HG02852 (cell line): ENCODE measurements at regions not wholly inside any gene's neighbourhood (a gene's known extent, or its start where the extent isn't known, plus 50 kb on each side); places are given as distances from the start of the nearest gene placed in this dataset.

Source experiments
- ATAC-seq: cut with Tn5 transposase; IDR thresholded peaks from one replicate; pipeline ENCODE4 v1.9.1; 2021; ENCODE audit warnings: mild to moderate bottlenecking, moderate library complexity; ENCODE audit not compliant: unreplicated experiment

DNA sequence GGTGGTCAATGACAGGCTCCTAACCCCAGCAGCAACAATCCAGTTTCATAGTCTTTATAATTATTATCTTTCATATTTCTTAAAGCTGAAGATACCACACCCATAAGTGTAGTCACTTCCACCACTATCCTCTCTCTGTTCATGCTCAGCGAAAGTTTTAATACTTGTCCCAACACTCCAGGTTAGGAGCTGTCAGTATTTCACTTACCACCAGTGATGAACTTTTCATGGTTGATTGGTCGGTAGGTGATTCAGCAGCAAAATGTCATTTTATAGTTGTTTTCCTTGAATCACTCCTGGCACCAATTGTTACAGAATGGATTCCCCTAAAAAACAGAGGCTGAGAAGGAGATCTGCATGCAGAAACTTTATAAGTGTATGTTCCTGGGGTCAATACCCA lies 324.9 kb downstream of the CCDC85A start:
- ATAC-seq = no peak

GRCh38 chr2:56510610-56511009 lies 326.8 kb downstream of the CCDC85A start:
- ATAC-seq = no peak

GRCh38 chr2:56515399-56515798 lies 331.6 kb downstream of the CCDC85A start:
- no peak for ATAC-seq

- ATAC-seq = no peak
Observed at GRCh38 chr2:56519806-56520205, 336.0 kb downstream of the CCDC85A start.

DNA sequence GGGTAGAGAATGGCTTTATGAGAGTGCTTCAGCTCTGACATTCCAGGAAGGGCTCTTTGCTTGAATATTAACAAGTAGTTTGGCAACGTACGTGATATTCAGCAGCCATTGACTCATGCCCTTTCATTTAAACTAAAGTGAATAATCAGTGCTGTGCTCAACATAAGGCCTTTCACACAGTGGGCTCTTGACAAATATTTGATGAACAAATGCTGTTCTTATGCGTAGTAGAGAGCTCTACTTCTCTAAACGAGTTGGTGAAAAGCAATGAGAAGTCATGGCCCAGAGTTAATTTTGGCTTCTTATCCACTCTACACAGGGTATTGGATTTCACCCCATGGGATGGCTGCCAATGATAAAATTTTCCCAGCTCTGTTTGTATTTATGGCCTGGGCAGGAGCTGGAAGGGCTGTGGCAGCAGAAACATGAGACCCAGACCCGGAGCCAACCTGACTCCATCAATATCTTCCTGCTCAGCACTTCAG lies 338.9 kb downstream of the CCDC85A start:
- no peak for ATAC-seq

DNA sequence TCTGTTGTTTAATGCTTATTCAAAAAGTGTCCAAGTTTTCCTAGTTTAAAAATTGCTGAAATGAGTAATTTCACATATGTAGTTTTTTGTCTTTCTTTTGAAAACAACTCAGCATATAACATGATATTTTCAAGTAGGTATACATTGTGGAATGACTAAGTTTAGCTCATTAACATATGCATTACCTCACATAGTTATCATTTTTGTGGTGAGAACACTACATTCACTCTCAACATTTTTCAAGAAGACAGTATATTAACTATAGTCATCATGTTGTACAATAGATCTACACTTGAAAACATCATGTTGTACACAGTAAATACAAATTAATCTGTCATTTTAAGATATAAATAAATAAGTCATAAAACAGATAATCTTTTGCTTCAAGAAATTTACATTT lies 340.0 kb downstream of the CCDC85A start:
- no peak for ATAC-seq

DNA sequence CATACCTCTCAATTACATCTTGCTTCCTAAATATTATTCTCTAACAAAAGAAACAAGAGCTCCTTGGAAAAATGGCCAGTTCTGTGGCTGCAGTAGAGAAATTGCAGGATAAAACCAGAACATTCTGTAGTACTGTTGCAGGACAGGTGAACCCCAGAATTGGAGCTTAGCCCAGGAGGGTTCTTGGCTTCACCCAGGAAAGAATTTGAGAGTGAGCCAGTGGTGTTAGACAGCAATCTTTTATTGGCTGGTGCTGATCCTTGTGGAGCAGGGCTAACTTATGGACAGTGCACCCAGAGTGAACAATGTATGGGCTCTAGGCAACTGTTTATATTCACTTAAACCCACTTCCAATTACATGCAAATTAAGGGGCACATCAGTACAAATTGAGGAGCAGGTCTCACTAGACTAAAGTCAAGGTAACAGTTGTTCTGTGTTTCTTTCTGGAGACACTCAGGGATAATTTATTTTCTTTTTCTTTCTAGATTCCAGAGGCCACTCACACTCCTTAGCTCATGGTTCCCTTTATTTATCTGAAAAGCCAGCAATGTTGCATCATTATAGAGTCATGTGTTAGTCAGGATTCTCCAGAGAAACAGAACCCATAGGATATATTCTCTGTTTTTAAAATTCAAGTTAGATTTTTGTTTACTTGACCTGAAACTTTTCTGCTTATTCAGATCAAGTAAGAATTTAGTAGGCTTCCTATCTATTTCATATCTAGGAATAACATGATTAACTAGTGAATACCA lies 348.1 kb downstream of the CCDC85A start:
- no peak for ATAC-seq

DNA sequence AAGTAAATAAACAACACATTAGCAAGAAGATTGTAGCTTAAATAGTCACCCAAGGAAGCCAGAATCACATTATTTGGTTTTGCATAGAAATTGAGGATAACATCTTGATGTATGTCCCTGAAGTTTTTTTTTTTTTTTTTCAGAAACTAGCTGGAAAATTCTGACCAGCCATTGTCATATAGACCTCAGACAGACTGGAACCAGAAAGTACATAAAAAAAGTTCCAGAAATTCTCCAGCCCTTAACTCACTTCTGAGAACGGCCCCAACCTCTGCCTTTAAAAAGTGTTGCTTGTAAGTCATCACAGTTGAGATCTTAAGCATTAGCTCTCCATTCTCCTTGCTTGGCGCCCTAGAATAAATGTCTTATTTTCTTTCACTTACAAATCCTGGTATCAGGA lies 350.5 kb downstream of the CCDC85A start:
- ATAC-seq = no peak

GRCh38 chr2:56537756-56538155 lies 354.0 kb downstream of the CCDC85A start:
- no peak for ATAC-seq

DNA sequence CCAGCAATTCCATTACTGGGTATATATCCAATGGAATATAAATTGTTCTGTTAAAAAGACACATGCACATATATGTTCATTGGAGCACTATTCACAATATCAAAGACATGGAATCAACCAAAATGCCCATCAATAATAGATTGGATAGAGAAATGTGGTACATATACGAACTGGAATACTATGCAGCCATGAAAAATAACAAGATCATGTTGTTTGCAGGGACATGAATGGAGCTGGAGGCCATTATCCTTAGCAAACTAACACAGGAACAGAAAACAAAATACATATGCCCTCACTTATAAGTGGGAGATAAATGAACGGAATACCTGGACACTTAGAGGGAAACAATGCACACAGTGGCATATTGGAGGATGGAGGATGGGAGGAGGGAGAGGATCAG lies 355.8 kb downstream of the CCDC85A start:
- no peak for ATAC-seq

- ATAC-seq = no peak
Observed at GRCh38 chr2:56540467-56540866, 356.7 kb downstream of the CCDC85A start.

DNA sequence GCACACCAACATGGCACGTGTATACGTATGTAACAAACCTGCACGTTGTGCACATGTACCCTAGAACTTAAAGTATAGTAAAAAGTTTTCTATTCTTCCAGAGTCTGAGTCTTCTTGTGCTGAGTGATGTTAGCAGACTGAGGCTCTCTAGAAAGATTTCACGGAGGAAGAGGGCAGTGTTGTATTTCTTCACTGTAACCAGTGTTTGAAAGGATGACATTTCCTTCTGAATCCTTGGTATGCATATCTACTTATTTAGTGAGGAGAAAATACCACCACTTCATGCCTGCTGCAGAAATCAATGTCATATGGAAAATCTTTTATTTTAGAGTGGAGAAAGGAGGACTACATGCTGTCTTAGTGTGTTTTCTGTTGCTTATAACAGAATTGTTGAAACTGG lies 357.1 kb downstream of the CCDC85A start:
- ATAC-seq = no peak

GRCh38 chr2:56542213-56542612 lies 358.4 kb downstream of the CCDC85A start:
- no peak for ATAC-seq

DNA sequence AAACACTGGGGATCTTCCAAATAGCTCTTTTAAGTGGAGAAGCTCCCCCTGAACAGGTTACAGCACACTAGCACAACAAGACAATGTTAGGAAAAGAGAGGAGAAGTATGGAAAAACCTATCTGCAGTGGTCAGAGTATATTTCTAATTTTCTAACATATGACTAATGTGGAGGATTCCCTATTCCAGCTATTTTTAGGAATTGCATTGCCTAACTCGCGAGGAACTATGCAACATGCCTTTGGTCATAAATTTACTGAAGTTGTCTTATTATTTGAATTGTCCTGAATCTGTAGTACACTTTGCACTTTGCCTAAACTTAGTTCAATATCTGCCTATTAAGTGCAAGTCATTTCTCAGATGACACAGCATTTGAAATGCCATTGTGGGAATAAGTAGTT lies 381.4 kb downstream of the CCDC85A start:
- no peak for ATAC-seq

GRCh38 chr2:56571074-56571473 lies 387.3 kb downstream of the CCDC85A start:
- no peak for ATAC-seq

- no peak for ATAC-seq
Observed at GRCh38 chr2:56576001-56576400, 392.2 kb downstream of the CCDC85A start.

DNA sequence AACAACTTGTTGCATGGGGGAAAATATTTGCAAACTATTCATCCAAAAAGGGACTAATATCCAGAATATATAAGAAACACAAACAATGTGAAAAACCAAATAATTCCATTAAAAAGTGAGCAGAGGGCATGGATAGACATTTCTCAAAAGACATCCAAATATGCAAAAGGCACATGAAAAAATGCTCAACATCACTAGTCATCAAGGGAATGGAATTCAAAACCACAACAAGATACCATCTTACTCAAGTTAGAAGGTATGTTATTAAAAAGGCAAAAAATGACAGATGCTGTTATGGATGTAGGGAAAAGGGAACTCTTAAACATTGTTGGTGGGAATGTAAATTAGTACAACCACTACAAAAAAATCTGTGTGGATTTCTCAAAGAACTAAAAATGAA lies 396.5 kb downstream of the CCDC85A start:
- no peak for ATAC-seq

- no peak for ATAC-seq
Observed at GRCh38 chr2:56582570-56582969, 398.8 kb downstream of the CCDC85A start.

DNA sequence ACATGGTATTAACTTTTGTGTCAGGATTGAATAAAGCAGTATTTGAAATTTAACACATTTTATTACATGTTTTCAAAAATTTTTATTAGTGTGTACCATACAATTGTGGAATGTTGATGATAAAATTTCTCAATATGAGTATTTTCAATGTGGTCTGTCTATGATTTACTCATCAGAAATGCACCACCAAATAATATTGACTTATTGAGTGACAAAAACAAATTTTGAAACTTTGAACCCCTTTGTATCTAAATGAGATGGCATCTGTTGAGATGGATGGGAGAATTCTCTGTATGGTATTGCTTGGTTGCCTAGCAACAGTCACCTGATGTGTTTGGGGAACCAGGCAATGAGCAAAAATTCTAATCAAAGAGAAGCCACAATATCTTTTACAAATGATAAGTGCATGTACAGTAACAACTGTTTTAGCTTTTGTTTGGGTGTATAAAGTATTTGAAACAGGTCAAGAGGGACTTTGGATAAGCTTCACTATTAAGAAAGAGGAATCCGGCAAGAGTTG lies 400.1 kb downstream of the CCDC85A start:
- no peak for ATAC-seq

DNA sequence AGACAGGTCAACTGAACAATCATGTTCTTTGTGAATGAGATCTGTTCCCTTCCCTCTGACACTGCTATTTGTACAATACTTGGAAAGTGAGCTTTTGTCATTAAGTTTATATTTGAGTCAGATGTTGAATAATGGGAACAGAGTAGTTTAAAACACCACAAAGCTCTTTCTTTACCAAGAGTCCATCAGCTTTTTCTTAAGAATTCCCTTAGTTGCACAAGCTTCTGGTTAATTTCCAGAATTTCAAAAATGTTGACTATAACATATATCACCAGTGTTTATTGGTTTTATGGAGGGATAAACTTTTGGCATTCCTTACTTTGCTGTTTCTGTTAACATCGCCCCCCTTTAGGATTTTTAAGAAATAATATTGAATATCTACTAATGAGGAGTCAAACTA lies 403.7 kb downstream of the CCDC85A start:
- ATAC-seq = no peak

DNA sequence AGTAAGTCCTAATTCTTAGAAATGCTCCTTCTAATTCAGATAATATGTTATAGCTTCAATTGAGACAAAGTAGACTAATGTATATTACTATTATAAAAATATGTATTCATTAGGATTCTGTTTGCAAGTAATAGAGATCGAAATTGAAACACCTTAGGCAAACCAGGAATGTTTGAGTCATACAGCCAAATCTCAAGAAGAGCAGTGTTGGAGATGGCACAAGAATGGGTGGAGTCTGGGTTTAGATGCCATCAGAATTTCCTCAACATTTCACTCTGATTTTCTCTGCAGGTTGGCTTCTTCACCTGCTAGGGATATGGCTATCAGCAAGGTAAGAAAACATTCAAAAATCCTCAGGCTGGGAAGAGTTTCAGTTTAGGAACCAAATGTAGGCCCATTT lies 405.4 kb downstream of the CCDC85A start:
- no peak for ATAC-seq

DNA sequence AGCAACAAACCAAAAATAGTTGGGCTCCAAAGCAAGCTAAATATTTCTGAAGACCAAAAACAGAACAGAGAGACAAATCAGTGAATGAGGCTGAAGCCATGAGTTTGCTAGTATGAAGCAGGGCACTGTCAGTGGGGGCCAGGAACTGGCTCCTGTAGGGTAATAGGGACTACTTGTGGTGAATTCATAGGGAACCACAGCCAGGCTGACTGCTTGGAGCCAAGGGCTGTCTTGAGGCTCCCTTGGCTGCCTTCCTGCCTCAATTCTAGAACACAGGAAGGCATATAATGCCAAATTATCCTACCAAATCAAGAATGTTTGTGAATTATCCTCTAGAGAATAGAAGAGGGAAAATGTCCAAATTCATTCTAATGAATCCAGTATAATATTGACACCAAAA lies 406.0 kb downstream of the CCDC85A start:
- no peak for ATAC-seq

- no peak for ATAC-seq
Observed at GRCh38 chr2:56590611-56591010, 406.8 kb downstream of the CCDC85A start.
